C4-2B (cell line): ENCODE measurements at regions not wholly inside any gene's neighbourhood (a gene's known extent, or its start where the extent isn't known, plus 50 kb on each side); places are given as distances from the start of the nearest gene placed in this dataset.

Experiments
- H3K27ac ChIP-seq: fragments of 450-650 bp; 2 replicates; pipeline ENCODE4 v1.5.1; 2017
- CTCF ChIP-seq: fragments of 450-650 bp; conservative IDR thresholded peaks from 2 replicates; pipeline ENCODE4 v1.5.1; 2017; ENCODE audit warnings: mild to moderate bottlenecking
- ZFX ChIP-seq: fragments of 450-650 bp; IDR thresholded peaks from 2 replicates; pipeline ENCODE4 v1.6.1; 2017

GRCh38 chr2:147642765-147643164, 202.1 kb upstream of the ACVR2A start:
- TF ChIP-seq CTCF (no peak), ZFX (no peak)
- no peak overlapping the region for H3K27ac ChIP-seq

GRCh38 chr2:147641651-147642050, 203.2 kb upstream of the ACVR2A start:
- H3K27ac ChIP-seq, result no peak overlapping the region
- TF ChIP-seq CTCF (no peak), ZFX (no peak)

GRCh38 chr2:147639891-147640290, 204.9 kb upstream of the ACVR2A start:
- TF ChIP-seq ZFX, result no peak
- no peak for TF ChIP-seq CTCF
- no peak overlapping the region for H3K27ac ChIP-seq

GRCh38 chr2:147639386-147639785, 205.4 kb upstream of the ACVR2A start:
- H3K27ac ChIP-seq, result no peak overlapping the region
- TF ChIP-seq ZFX (no peak), CTCF (no peak)

- no peak for TF ChIP-seq ZFX
- TF ChIP-seq CTCF, result no peak
- H3K27ac ChIP-seq, result no peak overlapping the region
These were observed 207.9 kb upstream of the ACVR2A start for GRCh38 chr2:147636886-147637285.

- no peak overlapping the region for H3K27ac ChIP-seq
- TF ChIP-seq CTCF (no peak), ZFX (no peak)
These were observed 208.5 kb upstream of the ACVR2A start for GRCh38 chr2:147636238-147636882.

GRCh38 chr2:147634826-147635225, 210.0 kb upstream of the ACVR2A start:
- no peak for TF ChIP-seq CTCF
- TF ChIP-seq ZFX, result no peak
- no peak overlapping the region for H3K27ac ChIP-seq
